Hepatocyte (in vitro differentiated cells): ENCODE measurements at regions not wholly inside any gene's neighbourhood (a gene's known extent, or its start where the extent isn't known, plus 50 kb on each side); places are given as distances from the start of the nearest gene placed in this dataset.

ENCODE experiments used
- CTCF ChIP-seq: fragments of 200-600 bp; sonication (generic); IDR thresholded peaks from 2 replicates; pipeline ENCODE4 v1.5.1; 2016; ENCODE audit warnings: antibody characterized with exemption, mild to moderate bottlenecking; ENCODE audit not compliant: poor library complexity
- EZH2 ChIP-seq: fragments of 200-600 bp; sonication (generic); IDR thresholded peaks from 2 replicates; pipeline ENCODE4 v1.6.1; 2016; ENCODE audit warnings: antibody characterized with exemption, mild to moderate bottlenecking, borderline replicate concordance

DNA sequence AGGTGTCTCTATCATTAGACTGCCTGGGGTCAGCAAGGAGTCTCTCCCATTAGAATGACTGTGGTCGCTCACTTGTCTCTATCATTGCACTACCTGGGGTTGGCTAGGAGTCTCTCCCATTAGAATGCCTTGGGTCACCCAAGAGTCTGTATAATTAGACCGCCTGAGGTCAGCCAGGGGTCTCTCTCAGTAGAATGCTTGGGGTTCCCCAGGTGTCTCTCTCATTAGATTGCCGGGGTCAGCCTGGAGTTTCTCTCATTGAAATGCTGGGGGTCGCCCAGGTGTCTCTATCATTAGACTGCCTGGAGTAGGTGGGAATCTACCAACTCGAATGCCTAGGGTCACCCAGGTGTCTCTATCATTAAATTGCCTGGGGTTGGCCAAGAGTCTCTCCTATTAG is 2231.6 kb downstream of the TP53TG3F start:
- TF ChIP-seq CTCF (no peak), EZH2 (no peak)
